NCI-H2171 (cell line): ENCODE measurements at regions not wholly inside any gene's neighbourhood (a gene's known extent, or its start where the extent isn't known, plus 50 kb on each side); places are given as distances from the start of the nearest gene placed in this dataset.
"Not testable (repeated sequence)": the region's sequence is repeated elsewhere in the genome, so short reads cannot be mapped to it uniquely, and the experiment has no call there.

Experiments used
- DNase-seq: peaks from one replicate; lab custom pipeline; 2025; lab: John Stamatoyannopoulos, UW

DNA sequence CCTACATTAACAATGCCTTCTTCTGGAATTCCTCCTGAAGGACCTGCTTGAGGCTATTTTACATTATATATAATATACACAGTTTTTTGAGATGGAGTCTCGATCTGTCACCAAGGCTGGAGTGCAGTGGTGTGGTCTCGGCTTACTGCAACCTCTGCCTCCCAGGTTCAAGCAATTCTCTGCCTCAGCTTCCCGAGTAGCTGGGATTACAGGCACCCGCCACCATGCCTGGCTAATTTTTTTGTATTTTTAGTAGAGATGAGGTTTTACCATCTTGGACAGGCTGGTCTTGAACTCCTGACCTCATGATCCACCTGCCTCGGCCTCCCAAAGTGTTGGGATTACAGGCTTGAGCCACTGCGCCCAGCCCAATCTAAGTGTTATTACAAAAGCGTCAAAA, 71.9 kb upstream of the PRR23C start:
- DNase-seq: not testable (repeated sequence)

DNA sequence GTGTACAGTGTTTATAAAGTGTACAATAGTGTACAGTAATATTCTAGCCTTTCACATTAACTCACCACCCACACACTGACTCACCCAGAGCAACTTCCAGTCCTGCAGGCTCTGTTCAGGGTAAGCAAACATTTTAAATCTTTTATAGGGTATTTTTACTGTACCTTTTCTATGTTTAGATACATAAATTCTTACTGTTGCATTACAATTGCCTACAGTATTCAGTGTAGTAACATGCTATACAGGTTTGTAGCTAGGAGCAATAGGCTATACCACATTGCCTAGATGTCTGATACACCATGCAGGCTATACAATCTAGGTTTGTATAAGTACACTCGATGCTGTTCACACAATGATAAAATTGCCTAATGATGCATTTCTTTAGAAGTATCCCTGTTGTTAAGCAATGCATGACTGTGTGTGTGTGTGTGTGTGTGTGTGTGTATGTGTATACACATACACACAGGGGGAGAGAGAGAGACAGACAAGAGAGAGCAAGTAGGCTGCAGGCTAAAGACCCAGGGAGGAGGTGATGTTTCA, 72.5 kb upstream of the PRR23C start:
- no peak for DNase-seq

DNA sequence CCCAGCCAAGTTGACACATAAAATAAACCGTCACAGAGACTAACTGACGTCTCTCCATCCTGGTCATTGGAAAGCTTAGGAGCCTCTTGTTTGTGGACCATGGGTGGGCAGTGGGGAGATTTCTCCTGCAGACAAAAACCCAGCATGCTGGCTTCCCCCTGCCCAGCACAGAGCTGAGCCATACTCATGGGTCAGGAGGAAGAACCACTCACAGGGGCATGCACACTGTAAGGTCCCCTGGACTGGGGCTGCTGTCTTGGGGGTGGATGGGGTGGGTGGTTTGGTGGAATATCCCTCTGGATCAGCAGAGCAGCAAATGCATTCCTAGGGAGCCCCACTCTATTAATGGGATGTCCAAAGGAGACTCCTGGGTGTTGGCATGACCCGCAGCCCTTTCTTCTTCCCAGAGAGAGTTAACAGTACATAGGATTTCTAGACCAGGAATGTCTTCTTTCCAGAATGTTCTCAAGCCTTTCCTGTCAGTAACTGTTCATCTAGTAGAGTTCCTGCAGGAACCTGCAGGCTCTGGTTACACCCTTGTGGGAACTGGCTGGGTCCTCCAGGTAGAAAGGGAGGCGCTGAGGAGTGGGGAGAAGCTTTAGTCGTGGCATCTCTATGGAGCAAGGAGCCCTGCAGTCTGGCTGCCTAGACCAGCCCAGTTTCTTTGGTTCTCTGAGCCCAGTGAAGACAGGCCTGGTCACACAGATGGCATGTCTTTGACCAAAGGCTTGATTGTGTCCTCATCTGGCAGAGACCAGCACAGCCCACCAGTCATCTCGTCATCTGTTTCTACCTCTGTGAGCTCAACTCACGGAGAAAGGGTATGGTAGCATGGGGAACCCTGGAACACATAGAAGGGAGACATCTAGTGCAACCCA, 73.4 kb upstream of the PRR23C start:
- no peak for DNase-seq

DNA sequence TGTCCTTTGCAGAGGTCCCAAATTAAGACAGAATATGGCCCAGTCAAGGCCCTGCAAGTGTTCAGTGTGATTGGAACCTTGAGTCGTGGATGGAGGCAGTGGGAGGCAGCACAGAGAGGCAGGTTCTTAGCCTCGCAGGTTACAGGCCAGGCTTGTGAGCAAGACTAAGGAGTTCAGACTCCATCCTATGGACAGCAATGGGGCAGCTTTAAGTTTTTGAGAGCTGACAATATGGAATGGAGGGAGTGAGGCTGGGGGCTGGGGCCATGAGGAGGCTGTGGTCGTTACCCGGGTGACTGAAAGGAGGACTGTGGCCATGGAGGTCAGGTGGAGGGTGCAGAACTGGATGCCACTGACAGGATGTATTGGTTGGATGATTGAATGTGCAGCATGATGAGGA, 74.1 kb upstream of the PRR23C start:
- DNase-seq: no peak

DNA sequence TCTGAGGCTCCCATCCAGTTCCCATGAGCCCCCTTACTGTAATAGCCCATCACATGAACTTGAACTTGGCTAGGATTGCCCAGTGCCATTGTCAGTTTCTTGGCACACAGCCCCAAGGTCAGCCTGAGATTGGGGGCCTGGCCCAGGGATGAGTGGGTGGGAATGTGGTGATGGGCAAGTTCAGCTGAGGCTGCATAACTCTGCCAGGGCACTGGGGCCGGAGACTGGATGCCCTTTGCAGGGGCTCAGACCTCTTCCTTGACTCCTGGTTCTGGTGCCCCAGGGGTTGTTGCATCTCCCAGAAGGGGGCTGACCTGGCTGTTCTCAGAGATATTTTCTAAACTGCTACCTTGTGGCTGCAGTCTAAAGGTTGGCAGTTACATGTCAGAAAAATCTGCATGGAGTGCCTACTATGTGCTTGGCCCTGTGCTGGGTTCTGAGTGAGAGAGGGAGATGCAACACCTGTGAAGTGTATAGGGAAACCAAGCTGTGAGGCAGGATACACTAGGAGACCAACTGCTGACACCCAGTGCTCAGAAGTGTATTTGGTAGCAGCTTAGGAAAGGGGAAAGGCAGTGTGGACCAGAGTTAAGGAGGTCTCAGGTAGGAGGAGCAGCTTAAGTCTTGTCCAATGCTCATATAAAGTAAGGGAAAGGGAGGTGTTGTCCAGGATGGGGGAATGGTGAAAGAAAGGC, 74.8 kb upstream of the PRR23C start:
- no peak for DNase-seq

DNA sequence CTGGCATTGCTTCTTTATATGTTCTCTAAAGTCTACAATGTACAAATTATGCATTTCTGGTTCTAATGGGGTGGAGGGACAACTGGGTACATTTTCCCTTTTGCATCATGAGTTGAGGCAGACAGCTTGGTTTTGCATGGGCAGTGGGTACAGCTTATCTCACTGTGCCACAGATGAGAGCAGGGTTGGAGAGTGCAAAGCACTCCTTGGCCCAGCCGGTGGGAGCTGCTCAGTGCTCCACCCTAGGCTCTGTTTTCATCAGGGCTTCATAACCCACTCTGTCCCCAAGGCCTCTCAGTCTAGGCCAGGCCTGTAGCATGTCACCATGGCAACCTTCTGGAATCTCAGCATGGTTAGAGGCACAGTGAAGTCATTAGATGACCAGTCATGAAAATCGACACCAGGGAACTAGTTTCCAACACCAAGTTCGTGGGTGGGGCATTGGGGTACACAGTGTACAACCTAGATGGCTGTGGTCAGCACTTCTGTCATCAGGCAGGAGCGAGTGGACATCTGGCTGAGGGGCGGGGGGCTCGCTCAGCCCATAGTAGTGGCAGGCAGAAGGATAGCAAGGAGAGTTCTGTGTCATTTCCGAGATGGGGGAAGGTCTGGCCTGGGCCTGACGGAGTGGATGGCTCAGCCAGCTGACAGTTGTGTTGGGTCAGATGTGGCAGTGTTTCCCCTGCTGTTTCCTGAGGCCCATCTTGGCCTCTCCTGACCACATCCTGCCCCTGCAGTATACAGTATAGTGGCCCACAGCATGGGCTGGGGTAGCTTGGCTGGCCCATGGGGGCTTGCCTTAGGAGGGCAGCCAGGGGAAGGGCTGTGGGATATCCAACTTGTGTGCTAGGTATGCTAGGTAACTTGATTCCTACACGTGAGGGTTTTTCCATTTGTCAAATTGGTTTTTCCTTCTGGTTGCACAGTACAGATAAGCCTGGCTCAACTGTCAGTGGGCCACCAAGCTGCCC, 75.7 kb upstream of the PRR23C start:
- no peak for DNase-seq

DNA sequence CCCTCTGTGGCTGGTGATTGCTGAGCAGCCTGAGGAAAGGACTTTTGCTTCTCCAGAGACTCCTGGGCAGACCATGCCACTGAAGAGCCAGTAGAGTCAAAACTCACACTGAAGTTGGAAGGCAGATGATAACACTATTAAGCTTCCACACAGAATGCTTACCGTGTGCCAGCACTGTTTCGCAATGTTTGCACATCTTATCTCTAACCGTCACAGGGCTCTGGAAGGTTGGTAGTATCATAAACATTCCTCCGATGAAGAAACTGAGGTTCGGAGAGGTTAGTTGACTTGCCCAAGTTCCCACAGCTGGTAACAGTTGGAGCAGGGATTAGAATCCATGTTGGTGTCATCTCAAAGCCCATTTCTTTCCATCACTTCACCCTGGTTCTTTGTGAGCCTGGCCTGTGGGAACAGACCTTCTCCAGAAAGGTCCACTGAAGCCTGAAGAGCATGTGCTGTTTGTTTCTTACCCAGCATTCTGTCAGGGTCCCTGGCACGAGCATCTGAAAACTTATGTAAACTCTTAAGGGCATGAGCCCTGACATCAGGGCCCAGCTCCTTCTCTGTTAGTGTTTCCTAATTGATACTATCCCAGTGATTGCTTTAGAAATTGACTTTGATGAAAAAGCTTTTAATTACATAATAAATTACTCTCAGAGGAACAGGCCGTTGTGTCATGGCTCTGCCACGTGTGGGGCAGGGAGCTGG, 77.0 kb upstream of the PRR23C start:
- DNase-seq: no peak

DNA sequence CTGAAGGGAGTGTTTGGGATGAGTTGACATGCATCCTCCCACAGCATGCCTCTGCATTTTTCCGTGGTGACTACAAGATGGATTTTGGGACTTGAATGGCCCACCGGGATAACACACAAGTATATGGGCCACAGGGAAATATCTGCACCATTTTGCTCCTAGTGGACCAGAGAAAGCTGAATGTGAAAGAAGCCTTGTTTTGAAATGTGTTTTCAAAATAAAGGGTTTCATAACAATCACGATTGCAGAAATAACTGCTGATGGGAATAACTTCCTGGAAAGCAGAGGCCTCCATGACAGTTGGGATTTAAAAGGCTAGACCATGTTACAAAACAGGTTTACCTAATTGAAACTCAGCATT, 77.5 kb upstream of the PRR23C start:
- DNase-seq: no peak

DNA sequence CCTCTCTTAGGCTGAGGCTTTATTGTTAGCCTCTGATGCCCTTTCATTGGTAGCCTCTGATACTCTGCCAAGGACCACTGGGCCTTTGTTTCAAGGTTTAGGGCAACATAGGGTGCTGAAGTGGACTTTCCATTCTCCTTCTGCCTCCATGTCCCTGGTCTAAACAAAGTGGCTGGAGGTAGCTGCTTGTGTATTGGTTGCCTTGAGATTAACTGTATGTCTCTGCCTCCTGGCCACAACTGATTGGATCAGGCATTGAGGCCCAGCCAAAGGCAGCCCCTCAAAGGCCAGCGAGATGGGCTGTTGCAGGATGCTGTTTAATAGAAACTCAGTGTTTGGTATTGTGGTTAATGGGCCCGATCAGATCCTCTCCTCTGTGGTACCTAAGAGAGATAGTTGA, 77.9 kb upstream of the PRR23C start:
- no peak for DNase-seq

DNA sequence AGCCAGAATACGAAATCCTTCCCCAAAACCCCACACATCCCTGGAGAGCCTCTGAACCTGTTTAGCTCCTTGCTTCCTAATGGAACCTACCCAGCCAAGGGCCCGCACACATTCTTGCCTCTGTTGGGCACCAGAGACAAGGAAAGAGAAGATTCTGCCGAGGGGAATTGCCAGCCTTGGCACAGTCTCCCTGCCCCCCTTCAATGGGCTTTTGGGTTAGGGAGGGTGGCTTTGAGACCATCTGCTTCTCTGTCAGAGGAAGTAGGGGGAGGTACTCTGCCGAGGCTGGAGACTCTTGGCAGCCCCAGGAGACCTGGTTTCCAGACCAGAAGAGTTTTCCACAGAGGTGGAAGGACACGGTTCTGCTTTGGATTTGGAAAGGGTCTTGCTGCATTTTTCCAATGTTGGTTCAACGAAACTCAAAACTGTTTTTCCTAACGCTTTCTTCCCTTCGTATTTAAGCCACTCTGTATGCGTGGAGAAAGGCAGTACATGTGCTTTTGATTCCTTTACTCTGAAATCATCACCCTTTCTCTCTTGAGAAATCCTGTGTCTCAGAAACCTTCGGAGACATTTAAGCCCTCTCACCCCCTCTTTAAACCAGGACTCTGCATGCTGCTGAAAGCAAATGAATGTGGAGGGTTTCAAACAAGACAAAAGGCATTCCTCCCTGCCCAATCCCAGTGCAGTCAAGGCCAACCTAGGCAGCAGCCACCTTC, 78.8 kb upstream of the PRR23C start:
- DNase-seq: peak; percentile 37

DNA sequence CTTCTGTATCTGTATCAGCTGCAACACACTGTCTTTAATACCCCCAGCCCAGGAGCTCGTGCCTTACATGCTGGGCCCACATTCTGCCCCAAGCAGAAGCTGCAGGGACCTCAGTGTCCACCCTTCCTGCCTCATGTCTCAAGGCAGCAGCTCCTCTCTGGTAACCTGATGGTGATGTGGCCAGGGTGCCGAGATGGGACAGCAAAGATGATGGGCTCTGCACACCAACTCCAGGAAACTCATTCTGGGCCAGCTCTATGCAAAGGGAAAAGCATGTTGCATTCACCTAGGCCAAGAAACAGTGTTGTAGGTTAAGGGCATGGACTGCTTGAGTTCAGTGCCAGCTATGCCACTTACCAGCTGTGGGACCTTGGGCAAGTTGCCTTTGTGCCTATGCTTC, 79.5 kb upstream of the PRR23C start:
- no peak for DNase-seq

DNA sequence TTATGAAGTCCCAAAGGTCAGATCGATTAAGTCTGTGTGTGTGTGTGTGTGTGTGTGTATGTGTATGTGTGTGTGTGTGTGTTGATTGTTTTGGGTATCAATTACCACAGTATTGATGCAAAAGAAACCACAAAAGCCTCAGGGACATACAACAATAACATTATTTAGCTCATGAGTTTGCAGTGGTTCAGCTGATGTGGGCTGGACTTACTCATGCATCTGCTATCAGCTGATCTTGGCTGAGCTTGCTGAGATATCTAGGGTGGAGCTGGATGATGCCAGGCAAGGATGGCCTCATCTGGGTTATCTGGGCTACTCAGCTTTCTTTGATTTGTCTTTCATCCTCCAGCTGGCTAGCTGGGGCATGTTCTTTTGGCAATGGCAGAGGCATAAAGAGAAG, 82.4 kb upstream of the PRR23C start:
- DNase-seq: no peak

DNA sequence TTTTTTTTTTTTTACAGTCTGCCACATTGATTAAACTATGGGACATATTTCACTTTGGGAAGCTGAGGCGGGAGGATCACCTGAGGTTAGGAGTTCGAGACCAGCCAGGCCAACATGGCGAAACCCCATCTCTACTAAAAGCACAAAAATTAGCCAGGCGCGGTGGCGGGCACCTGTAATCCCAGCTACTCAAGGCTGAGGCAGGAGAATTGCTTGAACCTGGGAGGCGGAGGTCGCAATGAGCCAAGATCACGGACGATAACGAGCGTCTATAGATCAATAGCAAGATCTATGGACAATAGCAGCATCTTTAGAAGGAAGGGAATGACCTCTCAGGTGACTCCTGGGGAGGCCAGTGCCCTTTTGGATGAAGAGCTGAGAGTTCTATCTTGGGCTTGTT, 82.9 kb upstream of the PRR23C start:
- not testable (repeated sequence) for DNase-seq

DNA sequence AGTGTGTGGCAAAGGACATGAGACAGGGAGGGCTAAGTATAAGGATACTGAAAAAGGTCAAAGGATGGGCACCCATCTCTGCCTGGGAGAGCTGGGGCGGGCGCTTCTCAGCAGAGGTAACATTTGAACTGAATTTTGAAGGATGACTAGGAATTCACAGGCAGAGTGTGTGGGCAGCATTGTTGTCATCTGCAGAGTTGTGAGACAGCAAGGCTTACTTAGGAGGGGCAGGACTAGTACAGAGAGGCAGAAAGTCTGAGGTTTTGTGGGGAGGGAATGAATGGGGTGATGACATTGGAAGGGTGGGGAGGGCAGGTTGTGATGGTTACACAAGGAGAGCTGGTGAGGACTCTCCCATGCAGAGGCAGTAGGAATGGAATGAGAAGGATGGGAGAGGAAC, 84.1 kb upstream of the PRR23C start:
- DNase-seq: no peak

DNA sequence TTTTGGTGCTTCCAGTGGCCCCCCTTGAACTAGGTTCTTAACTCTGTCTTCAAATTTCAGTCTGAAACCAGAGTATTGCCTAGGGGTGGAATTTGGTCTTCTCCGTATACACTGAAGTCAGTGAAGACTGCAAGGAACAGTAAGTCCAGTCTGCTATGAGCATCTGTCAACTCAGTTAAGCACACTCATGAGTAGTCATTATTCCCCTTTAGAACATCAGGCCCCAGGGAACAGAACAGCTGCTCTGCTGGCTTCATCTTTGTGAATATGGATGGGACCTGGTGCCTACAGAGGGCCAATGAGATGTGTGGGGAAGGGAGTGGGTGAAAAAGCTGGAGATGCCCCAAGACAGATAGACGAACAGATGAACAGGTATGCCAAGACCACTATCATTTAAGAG, 85.2 kb upstream of the PRR23C start:
- no peak for DNase-seq

DNA sequence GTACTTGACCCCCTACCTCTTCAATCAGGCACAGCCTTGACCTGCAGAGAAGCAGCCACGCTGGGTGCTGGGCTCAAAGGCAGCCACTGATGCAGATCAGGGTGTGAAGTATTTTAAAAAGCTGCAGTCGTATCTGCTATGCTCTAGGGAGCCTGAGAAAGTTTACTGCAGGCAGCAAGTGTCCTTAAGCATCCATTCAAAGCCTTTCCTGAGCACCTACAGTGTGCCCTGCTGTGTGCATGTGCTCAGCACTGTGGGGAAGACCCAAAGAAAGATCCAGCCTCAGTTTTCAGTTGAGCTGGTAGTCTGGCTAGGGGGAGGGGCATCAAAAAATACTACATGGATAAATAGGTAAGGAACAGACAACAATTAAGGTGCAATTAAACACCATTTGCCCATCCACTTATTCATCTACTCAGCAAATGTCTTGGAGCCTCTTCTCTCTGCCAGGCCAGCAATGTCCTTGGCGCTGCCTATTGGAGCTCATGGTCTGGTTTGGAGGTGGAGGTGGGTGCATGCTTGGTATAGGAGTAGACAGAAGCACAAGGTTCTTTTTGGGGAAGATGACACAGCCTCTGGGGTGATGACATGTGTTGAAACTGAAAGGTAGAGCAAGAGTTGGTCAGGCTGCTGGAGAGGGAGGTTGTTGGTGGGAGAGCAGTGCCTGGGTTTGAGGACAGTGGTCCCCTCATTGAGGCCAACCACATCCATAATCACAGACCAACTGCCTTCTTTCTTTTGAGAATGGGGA, 85.9 kb upstream of the PRR23C start:
- DNase-seq: no peak

DNA sequence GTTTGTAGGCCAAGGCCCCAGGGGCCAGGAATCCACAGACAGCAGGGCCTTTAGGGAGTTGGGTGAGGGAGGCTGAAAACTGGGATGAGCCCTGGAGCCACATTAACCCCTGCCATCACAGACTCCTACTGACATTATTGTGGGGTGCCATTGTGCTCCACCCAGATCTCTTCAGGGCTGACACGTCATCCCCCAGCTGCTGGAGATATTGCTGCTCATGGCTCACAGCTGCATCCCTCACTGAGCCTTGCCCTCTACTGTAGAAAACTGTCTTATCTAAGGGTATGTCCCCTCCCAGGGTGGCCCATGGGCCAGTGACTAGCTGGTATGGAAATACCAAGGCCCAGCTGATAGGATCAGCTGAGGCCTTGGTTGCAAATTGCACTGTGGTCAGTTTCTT, 87.3 kb upstream of the PRR23C start:
- DNase-seq: no peak

DNA sequence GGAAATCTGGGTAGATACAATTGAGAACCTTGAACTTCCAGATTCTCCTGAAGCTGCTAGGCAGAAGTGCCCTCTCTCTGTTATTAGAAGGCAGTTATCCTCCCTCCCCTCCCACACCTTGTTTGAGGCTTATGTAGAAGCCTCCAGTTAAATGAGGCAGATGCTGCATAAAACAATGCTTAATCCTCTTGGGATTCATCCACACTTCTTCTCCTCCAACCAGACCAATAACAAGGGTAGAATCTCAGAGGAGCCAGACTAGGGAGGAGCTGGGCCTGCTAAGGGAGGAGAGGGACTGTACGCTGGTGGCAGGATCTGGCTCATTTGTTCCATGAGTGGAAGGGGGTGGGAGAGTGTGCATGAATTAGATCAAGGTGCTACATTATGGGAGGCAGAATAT, 88.3 kb upstream of the PRR23C start:
- no peak for DNase-seq

DNA sequence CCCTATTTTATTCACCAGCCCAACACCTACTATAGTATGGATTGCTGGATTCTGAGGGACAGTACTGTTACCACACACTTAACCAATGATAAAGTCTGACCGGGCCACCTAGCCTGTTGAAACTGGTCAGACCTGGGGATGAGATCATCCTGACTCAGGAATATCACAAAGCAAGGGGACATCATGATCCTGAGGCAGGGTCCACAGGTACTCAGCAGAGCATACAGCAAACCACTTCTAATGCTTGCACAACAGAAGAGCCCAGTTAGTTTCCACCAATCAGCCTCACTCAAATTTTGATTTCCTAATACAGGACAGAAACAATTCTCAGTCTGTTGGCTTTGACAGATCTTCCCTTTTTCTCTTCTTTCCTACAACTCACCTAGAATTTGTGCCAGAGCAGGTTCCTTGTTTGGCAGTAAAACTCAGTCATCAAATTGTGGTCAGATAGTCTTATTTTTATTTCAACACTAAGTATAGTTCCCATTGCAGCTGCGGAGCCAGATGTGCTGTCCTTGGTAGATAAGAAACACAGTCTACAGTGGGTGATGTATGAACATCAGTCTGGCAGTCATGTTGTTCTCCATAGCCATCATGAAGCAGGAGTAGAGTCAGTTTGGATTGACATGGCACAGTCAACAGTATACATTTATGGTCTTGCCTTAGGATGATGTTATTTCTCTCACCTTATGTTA, 90.1 kb upstream of the PRR23C start:
- DNase-seq: no peak

DNA sequence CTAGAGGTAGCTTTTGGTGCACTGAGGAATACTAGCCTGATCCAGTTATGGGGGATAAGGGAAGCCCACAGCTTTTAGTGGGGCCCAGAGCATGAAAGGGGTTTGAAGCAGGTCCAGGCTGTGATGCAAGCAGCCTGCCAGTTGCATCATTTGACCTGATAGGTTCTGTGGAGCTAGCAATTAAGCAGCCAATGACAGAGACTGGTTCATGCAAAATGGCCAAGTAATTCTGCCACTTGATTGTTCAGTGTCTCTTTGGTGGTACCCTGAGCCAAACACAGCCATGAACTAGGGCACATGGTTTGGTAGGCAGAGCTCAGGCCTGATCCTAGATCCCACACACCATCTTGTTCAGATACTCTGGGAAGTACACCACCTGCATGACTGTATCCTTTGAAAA, 91.0 kb upstream of the PRR23C start:
- DNase-seq: no peak
